GM23338 (cell line): ENCODE measurements at regions not wholly inside any gene's neighbourhood (a gene's known extent, or its start where the extent isn't known, plus 50 kb on each side); places are given as distances from the start of the nearest gene placed in this dataset.

ENCODE experiments used
- ATAC-seq: fragments of 200-7000 bp; cut with Tn5 transposase; 3 replicates; pipeline ENCODE4 v1.9.1; 2020
- DNase-seq: peaks from one replicate; pipeline ENCODE4 v3.0.0-alpha.2; 2015; ENCODE audit warnings: low spot score
- H2AFZ ChIP-seq: fragments of 200-600 bp; sonication (generic); 2 replicates; pipeline ENCODE4 v1.8.0; 2016; ENCODE audit warnings: antibody characterized with exemption, mild to moderate bottlenecking, moderate library complexity
- H3F3A ChIP-seq: fragments of 200-600 bp; sonication (generic); replicated peaks from 2 replicates; pipeline ENCODE4 v1.8.0; 2017; ENCODE audit warnings: antibody characterized with exemption, mixed run types, low read depth
- H3K27ac ChIP-seq: fragments of 200-600 bp; sonication (generic); 2 replicates; pipeline ENCODE4 v1.6.1; 2016; ENCODE audit warnings: low read depth
- H3K27me3 ChIP-seq: fragments of 200-600 bp; sonication (generic); 2 replicates; pipeline ENCODE4 v1.8.0; 2016; ENCODE audit warnings: mild to moderate bottlenecking, mixed run types, moderate library complexity; ENCODE audit not compliant: insufficient read depth
- H3K36me3 ChIP-seq: fragments of 200-600 bp; sonication (generic); 2 replicates; pipeline ENCODE4 v1.8.0; 2016; ENCODE audit warnings: mild to moderate bottlenecking; ENCODE audit not compliant: insufficient read depth
- H3K4me1 ChIP-seq: fragments of 200-600 bp; sonication (generic); 2 replicates; pipeline ENCODE4 v1.8.0; 2016; ENCODE audit warnings: mild to moderate bottlenecking, moderate library complexity; ENCODE audit not compliant: insufficient read depth
- H3K4me2 ChIP-seq: fragments of 200-600 bp; sonication (generic); 2 replicates; pipeline ENCODE4 v1.7.1; 2017; ENCODE audit warnings: mixed run types
- H3K4me3 ChIP-seq: fragments of 200-600 bp; sonication (generic); 2 replicates; pipeline ENCODE4 v1.6.1; 2016; ENCODE audit warnings: mixed run types
- H3K79me2 ChIP-seq: fragments of 200-600 bp; sonication (generic); replicated peaks from 2 replicates; pipeline ENCODE4 v1.8.0; 2017; ENCODE audit warnings: mild to moderate bottlenecking; ENCODE audit not compliant: insufficient read depth
- H3K9me2 ChIP-seq: fragments of 200-600 bp; sonication (generic); 2 replicates; pipeline ENCODE4 v1.8.0; 2017; ENCODE audit not compliant: insufficient read depth
- H4K20me1 ChIP-seq: fragments of 200-600 bp; sonication (generic); replicated peaks from 2 replicates; pipeline ENCODE4 v1.8.0; 2017; ENCODE audit warnings: mild to moderate bottlenecking; ENCODE audit not compliant: insufficient read depth
- H3K27ac Mint-ChIP-seq: 2 replicates; pipeline ENCODE4 v1.8.0; 2020; ENCODE audit warnings: inconsistent platforms, mild to moderate bottlenecking, moderate library complexity, mixed read lengths
- H3K27me3 Mint-ChIP-seq: 3 replicates; pipeline ENCODE4 v1.8.0; 2022; ENCODE audit warnings: low read depth, mild to moderate bottlenecking, moderate library complexity, mixed read lengths, inconsistent platforms; ENCODE audit not compliant: insufficient read depth, poor library complexity
- H3K36me3 Mint-ChIP-seq: 3 replicates; pipeline ENCODE4 v1.8.0; 2021; ENCODE audit warnings: low read depth, mild to moderate bottlenecking, inconsistent platforms, moderate library complexity, mixed read lengths
- H3K4me1 Mint-ChIP-seq: 3 replicates; pipeline ENCODE4 v1.8.0; 2020; ENCODE audit warnings: mild to moderate bottlenecking, inconsistent platforms, mixed read lengths
- H3K4me3 Mint-ChIP-seq: 3 replicates; pipeline ENCODE4 v1.8.0; 2021; ENCODE audit warnings: moderate library complexity, mild to moderate bottlenecking, inconsistent platforms, mixed read lengths
- H3K9me3 Mint-ChIP-seq: 3 replicates; pipeline ENCODE4 v1.8.0; 2020; ENCODE audit warnings: moderate library complexity, mild to moderate bottlenecking, inconsistent platforms, mixed read lengths
- CREB1 ChIP-seq: fragments of 250-450 bp; sonication (Bioruptor Pico); IDR thresholded peaks from 2 replicates; pipeline ENCODE4 v1.5.0; 2020; ENCODE audit warnings: low read depth, mild to moderate bottlenecking, moderate library complexity
- CTCF ChIP-seq, 2 experiments: fragments of 200-600 bp in 1 of 2; sonication (generic) in 1 of 2; conservative IDR thresholded peaks; 2 replicates each; pipeline versions ENCODE4 v1.5.1 to v1.6.1; 2016 to 2017; ENCODE audit warnings: antibody characterized with exemption in 2 of 2, low read depth in 2 of 2, mild to moderate bottlenecking in 2 of 2, moderate library complexity in 1 of 2
- EZH2 ChIP-seq: fragments of 200-600 bp; sonication (generic); IDR thresholded peaks from one replicate; pipeline ENCODE4 v1.8.0; 2017; ENCODE audit warnings: antibody characterized with exemption, mild to moderate bottlenecking, low read depth; ENCODE audit not compliant: unreplicated experiment
- JUNB ChIP-seq: IDR thresholded peaks from one replicate; pipeline ENCODE4 v1.6.1; 2016; ENCODE audit warnings: antibody characterized with exemption; ENCODE audit not compliant: unreplicated experiment
- NANOG ChIP-seq: IDR thresholded peaks from 2 replicates; pipeline ENCODE4 v1.6.1; 2016; ENCODE audit warnings: antibody characterized with exemption, borderline replicate concordance
- REST ChIP-seq: IDR thresholded peaks from one replicate; pipeline ENCODE4 v1.6.1; 2018; ENCODE audit warnings: antibody characterized with exemption; ENCODE audit not compliant: unreplicated experiment
- STAT1 ChIP-seq: IDR thresholded peaks from one replicate; pipeline ENCODE4 v1.6.1; 2016; ENCODE audit warnings: antibody characterized with exemption; ENCODE audit not compliant: unreplicated experiment
- ZNF114 ChIP-seq: fragments of 250-450 bp; sonication (Bioruptor Pico); IDR thresholded peaks from 2 replicates; pipeline ENCODE4 v1.5.0; 2020; ENCODE audit warnings: mild to moderate bottlenecking, moderate library complexity
- ZNF331 ChIP-seq: fragments of 250-450 bp; sonication (Bioruptor Pico); IDR thresholded peaks from 2 replicates; pipeline ENCODE4 v1.5.0; 2020; ENCODE audit warnings: low read depth, mild to moderate bottlenecking, moderate library complexity
- ZNF462 ChIP-seq: fragments of 250-450 bp; sonication (Bioruptor Pico); IDR thresholded peaks from 2 replicates; pipeline ENCODE4 v1.5.0; 2020; ENCODE audit warnings: mild to moderate bottlenecking, moderate library complexity

GRCh38 chr3:127461286-127461910 is 129.1 kb downstream of the TPRA1 start (continued):
- TF ChIP-seq ZNF462 (CRISPR knock-in tag) (no peak), EZH2 (no peak), NANOG (no peak), ZNF331 (no peak)

GRCh38 chr3:127459891-127460290 is 130.6 kb downstream of the TPRA1 start:
- H3K36me3 Mint-ChIP-seq = no peaks in the 10 kb centered on the region; the same call in 2 of the 3 replicates
- DNase-seq (no peak), ATAC-seq (no peak)
- peaks cover 11% of the 10 kb centered on the region; the same call in 2 of the 3 replicates for H3K4me1 Mint-ChIP-seq
- peaks cover 13% of the 10 kb centered on the region for H3K4me1 ChIP-seq
- H3K27me3 Mint-ChIP-seq = peaks cover 41% of the 10 kb centered on the region
- H3K4me2 ChIP-seq = no peak overlapping the region
- H3K9me3 Mint-ChIP-seq = no peaks in the 10 kb centered on the region
- no peak overlapping the region for H2AFZ ChIP-seq
- H3K4me3 ChIP-seq = no peak overlapping the region
- H3K27ac Mint-ChIP-seq = no peak overlapping the region
- H3K27ac ChIP-seq = no peak overlapping the region
- H4K20me1 ChIP-seq = peaks cover 5% of the 10 kb centered on the region; the same call in 1 of the 2 replicates
- no peak overlapping the region for H3K4me3 Mint-ChIP-seq
- no peaks in the 10 kb centered on the region for H3F3A ChIP-seq
- H3K36me3 ChIP-seq = no peaks in the 10 kb centered on the region
- no peaks in the 10 kb centered on the region for H3K79me2 ChIP-seq
- H3K27me3 ChIP-seq = peaks cover 34% of the 10 kb centered on the region
- H3K9me2 ChIP-seq = no peaks in the 10 kb centered on the region
- TF ChIP-seq ZNF114 (CRISPR knock-in tag) (no peak), STAT1 (no peak), REST (no peak), JUNB (no peak), CTCF (conservative IDR thresholded peaks at IDR 0.05; ENCODE audit: low read depth in 2 of 2) (no peak), ZNF331 (no peak), CREB1 (no peak)
